ENCODE measurements at regions not wholly inside any gene's neighbourhood (a gene's known extent, or its start where the extent isn't known, plus 50 kb on each side); places are given as distances from the start of the nearest gene placed in this dataset.
"Not testable (repeated sequence)": the region's sequence is repeated elsewhere in the genome, so short reads cannot be mapped to it uniquely, and the experiment has no call there.

GRCh38 chr1:181186133-181186532 lies 97.6 kb downstream of the IER5 start:
- POLR2A ChIA-PET; DNase-seq; H3K4me3 Mint-ChIP-seq; H3K27me3 Mint-ChIP-seq; H3K9me3 Mint-ChIP-seq; H3K27ac Mint-ChIP-seq; H3K4me1 Mint-ChIP-seq (ENCODE audit: low read depth); intact Hi-C loops (cut with micrococcal nuclease); H3K36me3 Mint-ChIP-seq: not testable (repeated sequence)
- CTCF ChIA-PET = interaction anchor here (0.6 to 9.4 kb wide), 2 partner anchors 86 to 240 kb away, joined by 3 to 103 read pairs; no protein-coding TSS in a partner anchor

- Mint-ChIP-seq H3K27me3 (no peaks in the 10 kb centered on the region), H3K4me3 (no peak overlapping the region), H3K9me3 (no peaks in the 10 kb centered on the region), H3K36me3 (no peaks in the 10 kb centered on the region), H3K4me1 (ENCODE audit: low read depth) (peaks cover 2% of the 10 kb centered on the region), H3K27ac (no peak overlapping the region)
- POLR2A ChIA-PET = no interaction called here
- intact Hi-C loops (cut with micrococcal nuclease) = no loop called here
- DNase-seq = no peak
- CTCF ChIA-PET = interaction anchor here (0.8 to 9.4 kb wide), 4 partner anchors 236 to 867 kb away, joined by 4 to 103 read pairs (median 17); no protein-coding TSS in a partner anchor
These were observed 99.0 kb downstream of the IER5 start for GRCh38 chr1:181187337-181188126.

GRCh38 chr1:181189245-181189644 lies 100.7 kb downstream of the IER5 start:
- Mint-ChIP-seq H3K36me3 (no peaks in the 10 kb centered on the region), H3K4me3 (no peak overlapping the region), H3K27ac (no peak overlapping the region), H3K4me1 (ENCODE audit: low read depth) (peaks cover 2% of the 10 kb centered on the region), H3K9me3 (no peaks in the 10 kb centered on the region), H3K27me3 (no peaks in the 10 kb centered on the region)
- intact Hi-C loops (cut with micrococcal nuclease) = no loop called here
- ChIA-PET CTCF (interaction anchor here (0.6 to 9.4 kb wide), 13 partner anchors 9 to 1123 kb away, joined by 3 to 103 read pairs (median 5); no protein-coding TSS in a partner anchor), POLR2A (no interaction called here)
- no peak for DNase-seq

- no peaks in the 10 kb centered on the region for H3K9me3 Mint-ChIP-seq
- peak; percentile 81 for DNase-seq
- H3K4me1 Mint-ChIP-seq (ENCODE audit: low read depth) = peaks cover 2% of the 10 kb centered on the region
- ChIA-PET POLR2A (no interaction called here), CTCF (interaction anchor here (0.6 to 9.4 kb wide), 25 partner anchors 10 to 1124 kb away, joined by 3 to 103 read pairs (median 4); no protein-coding TSS in a partner anchor)
- H3K27ac Mint-ChIP-seq = no peak overlapping the region
- no peaks in the 10 kb centered on the region for H3K36me3 Mint-ChIP-seq
- H3K4me3 Mint-ChIP-seq = no peak overlapping the region
- intact Hi-C loops (cut with micrococcal nuclease) = loop anchor here (1.0 to 10.0 kb wide), 3 partner anchors 127 to 745 kb away; no protein-coding TSS in a partner anchor
- H3K27me3 Mint-ChIP-seq = no peaks in the 10 kb centered on the region
These were observed 101.3 kb downstream of the IER5 start for GRCh38 chr1:181189691-181190363.

- no peak for DNase-seq
- Mint-ChIP-seq H3K4me3 (no peak overlapping the region), H3K4me1 (ENCODE audit: low read depth) (peaks cover 2% of the 10 kb centered on the region), H3K36me3 (no peaks in the 10 kb centered on the region), H3K27me3 (no peaks in the 10 kb centered on the region), H3K9me3 (no peaks in the 10 kb centered on the region), H3K27ac (no peak overlapping the region)
- intact Hi-C loops (cut with micrococcal nuclease) = loop anchor here (1.0 to 10.0 kb wide), 3 partner anchors 127 to 744 kb away; no protein-coding TSS in a partner anchor
- CTCF ChIA-PET = interaction anchor here (0.6 to 9.4 kb wide), 24 partner anchors 10 to 864 kb away, joined by 3 to 103 read pairs (median 4); no protein-coding TSS in a partner anchor
- POLR2A ChIA-PET = no interaction called here
These were observed 102.0 kb downstream of the IER5 start for GRCh38 chr1:181190364-181191035.

- no peak for DNase-seq
- intact Hi-C loops (cut with micrococcal nuclease) = loop anchor here (5.0 to 10.0 kb wide), 2 partner anchors 126 to 743 kb away; no protein-coding TSS in a partner anchor
- CTCF ChIA-PET = interaction anchor here (1.7 to 9.4 kb wide), 3 partner anchors 231 to 238 kb away, joined by 8 to 103 read pairs (median 29); no protein-coding TSS in a partner anchor
- Mint-ChIP-seq H3K36me3 (no peaks in the 10 kb centered on the region), H3K27me3 (no peaks in the 10 kb centered on the region), H3K9me3 (no peaks in the 10 kb centered on the region), H3K4me1 (ENCODE audit: low read depth) (peaks cover 2% of the 10 kb centered on the region), H3K4me3 (no peak overlapping the region), H3K27ac (no peak overlapping the region)
- POLR2A ChIA-PET = no interaction called here
These were observed 103.1 kb downstream of the IER5 start for GRCh38 chr1:181191494-181192040.

- DNase-seq = no peak
- no peaks in the 10 kb centered on the region for H3K27me3 Mint-ChIP-seq
- H3K27ac Mint-ChIP-seq = no peak overlapping the region
- intact Hi-C loops (cut with micrococcal nuclease) = loop anchor here (5.0 to 10.0 kb wide), 2 partner anchors 125 to 742 kb away; no protein-coding TSS in a partner anchor
- CTCF ChIA-PET = interaction anchor here (1.7 to 9.4 kb wide), 2 partner anchors 230 to 234 kb away, joined by 8 to 103 read pairs; no protein-coding TSS in a partner anchor
- POLR2A ChIA-PET = no interaction called here
- H3K9me3 Mint-ChIP-seq = no peaks in the 10 kb centered on the region
- H3K4me1 Mint-ChIP-seq (ENCODE audit: low read depth) = peaks cover 2% of the 10 kb centered on the region
- no peak overlapping the region for H3K4me3 Mint-ChIP-seq
- no peaks in the 10 kb centered on the region for H3K36me3 Mint-ChIP-seq
These were observed 103.8 kb downstream of the IER5 start for GRCh38 chr1:181192316-181192715.

GRCh38 chr1:181202986-181203555 lies 114.6 kb downstream of the IER5 start:
- CTCF ChIA-PET = interaction anchor here (1.4 to 2.1 kb wide), 2 partner anchors 13 to 222 kb away, joined by 4 to 10 read pairs; no protein-coding TSS in a partner anchor
- intact Hi-C loops (cut with micrococcal nuclease) = no loop called here
- POLR2A ChIA-PET = no interaction called here
- no peaks in the 10 kb centered on the region for H3K36me3 Mint-ChIP-seq
- H3K9me3 Mint-ChIP-seq = no peaks in the 10 kb centered on the region
- H3K27me3 Mint-ChIP-seq = no peaks in the 10 kb centered on the region
- H3K4me3 Mint-ChIP-seq = no peak overlapping the region
- no peak overlapping the region for H3K27ac Mint-ChIP-seq
- H3K4me1 Mint-ChIP-seq (ENCODE audit: low read depth) = no peaks in the 10 kb centered on the region
- no peak for DNase-seq

- H3K9me3 Mint-ChIP-seq = no peaks in the 10 kb centered on the region
- CTCF ChIA-PET = no interaction called here
- no peak overlapping the region for H3K27ac Mint-ChIP-seq
- H3K4me3 Mint-ChIP-seq = no peak overlapping the region
- no peaks in the 10 kb centered on the region for H3K27me3 Mint-ChIP-seq
- H3K36me3 Mint-ChIP-seq = no peaks in the 10 kb centered on the region
- POLR2A ChIA-PET = no interaction called here
- intact Hi-C loops (cut with micrococcal nuclease) = no loop called here
- H3K4me1 Mint-ChIP-seq (ENCODE audit: low read depth) = no peaks in the 10 kb centered on the region
- no peak for DNase-seq
These were observed 116.0 kb downstream of the IER5 start for GRCh38 chr1:181204530-181204929.

GRCh38 chr1:181205901-181206300 lies 117.4 kb downstream of the IER5 start:
- Mint-ChIP-seq H3K36me3 (no peaks in the 10 kb centered on the region), H3K27me3 (no peaks in the 10 kb centered on the region), H3K9me3 (no peaks in the 10 kb centered on the region), H3K4me1 (ENCODE audit: low read depth) (no peaks in the 10 kb centered on the region), H3K4me3 (no peak overlapping the region), H3K27ac (no peak overlapping the region)
- intact Hi-C loops (cut with micrococcal nuclease) = no loop called here
- ChIA-PET CTCF (no interaction called here), POLR2A (no interaction called here)
- no peak for DNase-seq

GRCh38 chr1:181206513-181206912 lies 118.0 kb downstream of the IER5 start:
- Mint-ChIP-seq H3K27me3 (no peaks in the 10 kb centered on the region), H3K4me1 (ENCODE audit: low read depth) (no peaks in the 10 kb centered on the region), H3K27ac (no peak overlapping the region), H3K36me3 (no peaks in the 10 kb centered on the region), H3K9me3 (no peaks in the 10 kb centered on the region), H3K4me3 (no peak overlapping the region)
- POLR2A ChIA-PET = no interaction called here
- CTCF ChIA-PET = no interaction called here
- intact Hi-C loops (cut with micrococcal nuclease) = no loop called here
- no peak for DNase-seq
